GM13977 (cell line): ENCODE measurements at regions not wholly inside any gene's neighbourhood (a gene's known extent, or its start where the extent isn't known, plus 50 kb on each side); places are given as distances from the start of the nearest gene placed in this dataset.

Experiments used
- DNase-seq: peaks from one replicate; pipeline ENCODE4 v3.0.0; 2012; ENCODE audit warnings: low spot score
- CTCF ChIP-seq: IDR thresholded peaks from 2 replicates; pipeline ENCODE4 v1.5.1; 2012; ENCODE audit warnings: mild to moderate bottlenecking, control low read depth; ENCODE audit not compliant: insufficient read depth; ENCODE audit errors: extremely low read depth, missing control alignments
- in situ Hi-C: fragments of 300-500 bp; cut with MboI; formaldehyde crosslinking; loops from one replicate; pipeline ENCODE4 v1.12.0; 2022; ENCODE audit warnings: low sequenced_read_pairs, low pct_unique_long_range_greater_than_20kb, mixed read lengths, inconsistent platforms; ENCODE audit not compliant: unreplicated experiment

GRCh38 chr5:60299944-60300343, 400.0 kb downstream of the DEPDC1B start:
- in situ Hi-C loops = loop anchor here (25.0 kb wide), 2 partner anchors 362 to 488 kb away; no protein-coding TSS in a partner anchor
- no peak for DNase-seq
- TF ChIP-seq CTCF = no peak

- TF ChIP-seq CTCF = no peak
- DNase-seq = no peak
- in situ Hi-C loops = loop anchor here (25.0 kb wide), 2 partner anchors 365 to 485 kb away; no protein-coding TSS in a partner anchor
Measured at GRCh38 chr5:60297658-60298057, 402.3 kb downstream of the DEPDC1B start.

GRCh38 chr5:60295423-60295822, 401.9 kb upstream of the PDE4D start:
- DNase-seq = no peak

GRCh38 chr5:60293518-60293917, 400.0 kb upstream of the PDE4D start:
- in situ Hi-C loops = loop anchor here (25.0 kb wide), 2 partner anchors 369 to 481 kb away; no protein-coding TSS in a partner anchor
- DNase-seq = no peak
- TF ChIP-seq CTCF = no peak

More at GRCh38 chr5:60295423-60295822, 401.9 kb upstream of the PDE4D start:
- in situ Hi-C loops = loop anchor here (25.0 kb wide), 2 partner anchors 367 to 483 kb away; no protein-coding TSS in a partner anchor
- TF ChIP-seq CTCF = peak; percentile 62

GRCh38 chr5:60287174-60287771, 393.7 kb upstream of the PDE4D start:
- DNase-seq = peak; percentile 17
- in situ Hi-C loops = loop anchor here (25.0 kb wide), 2 partner anchors 375 to 475 kb away; no protein-coding TSS in a partner anchor
- TF ChIP-seq CTCF = peak; percentile 47

GRCh38 chr5:60285910-60286309, 392.4 kb upstream of the PDE4D start:
- TF ChIP-seq CTCF = no peak
- no peak for DNase-seq
- in situ Hi-C loops = loop anchor here (25.0 kb wide), 2 partner anchors 376 to 474 kb away; no protein-coding TSS in a partner anchor
